SK-N-SH (cell line): ENCODE measurements at regions not wholly inside any gene's neighbourhood (a gene's known extent, or its start where the extent isn't known, plus 50 kb on each side); places are given as distances from the start of the nearest gene placed in this dataset.
"Not testable (repeated sequence)": the region's sequence is repeated elsewhere in the genome, so short reads cannot be mapped to it uniquely, and the experiment has no call there.

Experiments used
- CTCF ChIA-PET: fragments of 300-600, 350-600 bp; formaldehyde crosslinking; extraction: SDS; loops from one replicate; lab custom pipeline; 2021; lab: Yijun Ruan, JAX
- POLR2A ChIA-PET: fragments of 350-600 bp; sonication (Branson Sonifier 250); formaldehyde crosslinking; extraction: SDS; loops from one replicate; lab custom pipeline; 2020; ENCODE audit warnings: antibody characterized with exemption, inconsistent platforms; lab: Yijun Ruan, JAX
- DNase-seq: peaks from one replicate; pipeline ENCODE4 v3.0.0; 2012
- H2AFZ ChIP-seq: fragments of 200-600 bp; sonication (generic); 2 replicates; pipeline ENCODE4 v1.8.1; 2016; ENCODE audit warnings: antibody characterized with exemption, mild to moderate bottlenecking, low read depth
- H3F3A ChIP-seq: fragments of 200-600 bp; sonication (generic); replicated peaks from 2 replicates; pipeline ENCODE3; 2016; ENCODE audit warnings: antibody characterized with exemption, mild to moderate bottlenecking; ENCODE audit not compliant: insufficient read depth
- H3K27ac ChIP-seq, 2 experiments: fragments of 200-500 bp in 1 of 2; fragments of 200-600 bp in 1 of 2; sonication (Bioruptor generic) in 1 of 2; sonication (generic), shearing (Covaris generic) in 1 of 2; 2 replicates each; pipeline versions ENCODE4 v1.5.1 to v1.6.1; 2014 to 2016; ENCODE audit warnings: low read depth in 2 of 2, inconsistent platforms in 1 of 2, low read length in 1 of 2, mild to moderate bottlenecking in 1 of 2, mixed read lengths in 1 of 2
- H3K27me3 ChIP-seq: fragments of 200-600 bp; sonication (generic), shearing (Covaris generic); 2 replicates; pipeline ENCODE4 v1.6.1; 2016; ENCODE audit warnings: mixed run types; ENCODE audit not compliant: insufficient read depth
- H3K36me3 ChIP-seq, 2 experiments: fragments of 200-500 bp in 1 of 2; fragments of 200-600 bp in 1 of 2; sonication (Bioruptor generic) in 1 of 2; sonication (generic) in 1 of 2; replicated peaks in 1 of 2; 2 replicates each; pipeline versions ENCODE3 to v1.5.1; 2014 to 2016; ENCODE audit warnings: low read length in 1 of 2, mild to moderate bottlenecking in 1 of 2; ENCODE audit not compliant: insufficient read depth in 2 of 2, control insufficient read depth in 1 of 2
- H3K4me1 ChIP-seq, 2 experiments: fragments of 200-500 bp in 1 of 2; fragments of 200-600 bp in 1 of 2; sonication (Bioruptor generic) in 1 of 2; sonication (generic), shearing (Covaris generic) in 1 of 2; 2 replicates each; pipeline versions ENCODE4 v1.5.1 to v1.6.1; 2014 to 2016; ENCODE audit warnings: low read depth in 1 of 2, low read length in 1 of 2, mixed run types in 1 of 2; ENCODE audit not compliant: insufficient read depth in 2 of 2, control insufficient read depth in 1 of 2
- H3K4me2 ChIP-seq: fragments of 200-600 bp; sonication (generic), shearing (Covaris generic); 2 replicates; pipeline ENCODE4 v1.6.1; 2017; ENCODE audit warnings: mixed run types
- H3K4me3 ChIP-seq, 2 experiments: fragments of 200-500 bp in 1 of 2; fragments of 200-600 bp in 1 of 2; sonication (Bioruptor generic) in 1 of 2; sonication (generic), shearing (Covaris generic) in 1 of 2; 2 replicates each; pipeline versions ENCODE4 v1.5.1 to v1.8.1; 2014 to 2016; ENCODE audit warnings: low read depth in 2 of 2, inconsistent platforms in 1 of 2, low read length in 1 of 2, mild to moderate bottlenecking in 1 of 2, mixed read lengths in 1 of 2, moderate library complexity in 1 of 2
- H3K79me2 ChIP-seq: fragments of 200-600 bp; sonication (generic); 2 replicates; pipeline ENCODE4 v1.8.1; 2017; ENCODE audit warnings: mild to moderate bottlenecking; ENCODE audit not compliant: insufficient read depth
- H3K9ac ChIP-seq: fragments of 200-600 bp; sonication (generic); 2 replicates; pipeline ENCODE4 v1.6.1; 2017; ENCODE audit warnings: mixed run types
- H3K9me2 ChIP-seq: fragments of 200-600 bp; sonication (generic); 2 replicates; pipeline ENCODE4 v1.6.1; 2017; ENCODE audit warnings: mixed run types
- H3K9me3 ChIP-seq: fragments of 200-600 bp; sonication (generic); 2 replicates; pipeline ENCODE4 v1.6.1; 2017; ENCODE audit warnings: mixed run types, mild to moderate bottlenecking, moderate library complexity
- H4K20me1 ChIP-seq: fragments of 200-600 bp; sonication (generic); 2 replicates; pipeline ENCODE4 v1.6.1; 2017; ENCODE audit warnings: mild to moderate bottlenecking, mixed run types; ENCODE audit not compliant: insufficient read depth
- WGBS: methylation state at CpG from one replicate; pipeline ENCODE4 v1.1.6; 2017; ENCODE audit warnings: low lambda C conversion rate; 5-methylcytosine and 5-hydroxymethylcytosine counted together

- WGBS, result 6% methylated on average over 2 of the region's 2 CpGs
- POLR2A ChIA-PET, H4K20me1 ChIP-seq: not testable (repeated sequence)
Observed at GRCh38 chr17:20667712-20668111, 88.2 kb downstream of the CDRT15L2 start.

DNA sequence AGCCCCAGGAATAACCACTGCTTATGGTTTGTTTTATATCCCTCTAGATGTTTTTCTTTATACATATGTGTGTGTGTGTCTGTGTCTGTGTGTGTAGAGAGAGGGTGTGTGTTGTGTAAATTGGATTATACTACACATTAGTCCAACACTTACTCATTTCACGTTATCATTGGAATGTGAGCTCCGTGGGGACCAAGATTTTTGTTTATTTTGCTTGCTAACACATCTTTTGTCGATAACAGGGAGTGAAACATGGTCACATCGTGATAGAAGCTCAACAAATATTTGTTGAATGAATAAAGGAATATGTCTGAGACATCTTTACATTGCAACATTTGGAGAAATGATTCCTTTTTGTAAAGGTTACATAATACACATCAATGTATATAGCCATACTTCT lies 88.8 kb downstream of the CDRT15L2 start:
- H3K4me1 ChIP-seq, H3F3A ChIP-seq, H3K27me3 ChIP-seq, H3K79me2 ChIP-seq, H3K9me3 ChIP-seq, H4K20me1 ChIP-seq, CTCF ChIA-PET, H3K9me2 ChIP-seq, H2AFZ ChIP-seq, H3K27ac ChIP-seq, POLR2A ChIA-PET, H3K9ac ChIP-seq, DNase-seq, H3K4me3 ChIP-seq, H3K4me2 ChIP-seq, H3K36me3 ChIP-seq: not testable (repeated sequence)
- 13% methylated on average over 4 of the region's 4 CpGs for WGBS

More at GRCh38 chr17:20667712-20668111, 88.2 kb downstream of the CDRT15L2 start:
- H3K4me1 ChIP-seq, H3K4me3 ChIP-seq, H3F3A ChIP-seq, H3K79me2 ChIP-seq, H3K27ac ChIP-seq, H3K4me2 ChIP-seq, H3K9ac ChIP-seq, DNase-seq, H2AFZ ChIP-seq, H3K36me3 ChIP-seq, H3K9me3 ChIP-seq, H3K27me3 ChIP-seq, H3K9me2 ChIP-seq, CTCF ChIA-PET: not testable (repeated sequence)

- H3K4me2 ChIP-seq, H3K4me3 ChIP-seq, POLR2A ChIA-PET, H3K27ac ChIP-seq, H3F3A ChIP-seq, H3K9me3 ChIP-seq, H2AFZ ChIP-seq, H3K4me1 ChIP-seq, H3K79me2 ChIP-seq, H3K9ac ChIP-seq, H3K36me3 ChIP-seq, H3K9me2 ChIP-seq, DNase-seq, CTCF ChIA-PET, H4K20me1 ChIP-seq, H3K27me3 ChIP-seq: not testable (repeated sequence)
Observed at GRCh38 chr17:20668868-20669267, 89.3 kb downstream of the CDRT15L2 start.

GRCh38 chr17:20670506-20670905 lies 91.0 kb downstream of the CDRT15L2 start:
- H3K4me3 ChIP-seq, H3K9me3 ChIP-seq, H3F3A ChIP-seq, H4K20me1 ChIP-seq, H2AFZ ChIP-seq, H3K9ac ChIP-seq, H3K4me1 ChIP-seq, H3K9me2 ChIP-seq, CTCF ChIA-PET, DNase-seq, H3K36me3 ChIP-seq, POLR2A ChIA-PET, H3K4me2 ChIP-seq, H3K27me3 ChIP-seq, H3K79me2 ChIP-seq, H3K27ac ChIP-seq: not testable (repeated sequence)
- WGBS, result no CpG with 5 or more reads among the region's 3 CpGs

DNA sequence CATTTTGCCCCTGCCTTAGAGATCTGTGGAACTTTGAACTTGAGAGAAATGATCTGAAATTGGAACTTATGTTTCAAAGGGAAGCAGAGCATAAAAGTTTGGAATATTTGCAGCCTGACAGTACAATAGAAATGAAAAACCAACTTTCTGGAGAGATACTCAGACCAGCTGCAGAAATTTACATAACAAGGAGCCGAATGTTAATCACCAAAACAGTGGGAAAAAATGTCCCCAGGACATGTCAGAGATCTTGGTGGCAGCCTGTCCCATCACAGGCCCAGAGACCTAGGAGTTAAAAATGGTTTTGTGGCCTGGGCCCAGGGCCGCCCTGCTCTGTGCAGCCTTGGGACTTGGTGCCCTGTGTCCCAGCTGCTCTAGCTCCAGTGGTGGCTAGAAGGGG lies 94.8 kb downstream of the CDRT15L2 start:
- H3K27me3 ChIP-seq, H3K9me2 ChIP-seq, H2AFZ ChIP-seq, H3F3A ChIP-seq, H3K36me3 ChIP-seq, H4K20me1 ChIP-seq, H3K9ac ChIP-seq, H3K4me1 ChIP-seq, H3K4me3 ChIP-seq, H3K4me2 ChIP-seq, H3K9me3 ChIP-seq, POLR2A ChIA-PET, DNase-seq, H3K79me2 ChIP-seq, H3K27ac ChIP-seq, CTCF ChIA-PET: not testable (repeated sequence)
- WGBS, result 14% methylated on average over 2 of the region's 2 CpGs

GRCh38 chr17:20675707-20676106 lies 96.2 kb downstream of the CDRT15L2 start:
- POLR2A ChIA-PET, result not testable (repeated sequence)
- WGBS, result 25% methylated on average over 2 of the region's 2 CpGs

GRCh38 chr17:20676656-20677055 lies 97.1 kb downstream of the CDRT15L2 start:
- H3K79me2 ChIP-seq, H3K27me3 ChIP-seq, H4K20me1 ChIP-seq, H2AFZ ChIP-seq, POLR2A ChIA-PET, H3K27ac ChIP-seq, H3F3A ChIP-seq, H3K9ac ChIP-seq, H3K4me2 ChIP-seq, H3K4me3 ChIP-seq, CTCF ChIA-PET, H3K36me3 ChIP-seq, H3K4me1 ChIP-seq, H3K9me2 ChIP-seq, DNase-seq, H3K9me3 ChIP-seq: not testable (repeated sequence)
- 50% methylated on average over 1 of the region's 1 CpG for WGBS

More at GRCh38 chr17:20675707-20676106, 96.2 kb downstream of the CDRT15L2 start:
- H4K20me1 ChIP-seq, H3K79me2 ChIP-seq, H3K4me2 ChIP-seq, H3F3A ChIP-seq, H2AFZ ChIP-seq, DNase-seq, CTCF ChIA-PET, H3K27me3 ChIP-seq, H3K9ac ChIP-seq, H3K27ac ChIP-seq, H3K4me3 ChIP-seq, H3K9me2 ChIP-seq, H3K4me1 ChIP-seq, H3K36me3 ChIP-seq, H3K9me3 ChIP-seq: not testable (repeated sequence)
